ENCODE measurements at regions not wholly inside any gene's neighbourhood (a gene's known extent, or its start where the extent isn't known, plus 50 kb on each side); places are given as distances from the start of the nearest gene placed in this dataset.

- no peak for TF ChIP-seq CTCF (IDR thresholded peaks at IDR 0.05; ENCODE audit: low read depth, low read length)
- H3K4me3 ChIP-seq (ENCODE audit: low read depth, low read length) = no peak overlapping the region
Measured at GRCh38 chr1:29417971-29418370, 181.6 kb downstream of the PTPRU start.

GRCh38 chr1:29417147-29417858 is 181.0 kb downstream of the PTPRU start:
- H3K4me3 ChIP-seq (ENCODE audit: low read depth, low read length) = no peak overlapping the region
- TF ChIP-seq CTCF (IDR thresholded peaks at IDR 0.05; ENCODE audit: low read depth, low read length) = no peak

GRCh38 chr1:29416267-29417146 is 180.2 kb downstream of the PTPRU start:
- TF ChIP-seq CTCF (IDR thresholded peaks at IDR 0.05; ENCODE audit: low read depth, low read length) = peak; percentile 12; the same call in 1 of the 2 replicates
- no peak overlapping the region for H3K4me3 ChIP-seq (ENCODE audit: low read depth, low read length)

GRCh38 chr1:29415861-29416260 is 179.5 kb downstream of the PTPRU start:
- no peak for TF ChIP-seq CTCF (IDR thresholded peaks at IDR 0.05; ENCODE audit: low read depth, low read length)
- H3K4me3 ChIP-seq (ENCODE audit: low read depth, low read length) = no peak overlapping the region

- no peak for TF ChIP-seq CTCF (IDR thresholded peaks at IDR 0.05; ENCODE audit: low read depth, low read length)
- no peak overlapping the region for H3K4me3 ChIP-seq (ENCODE audit: low read depth, low read length)
Measured at GRCh38 chr1:29415156-29415830, 179.0 kb downstream of the PTPRU start.

- TF ChIP-seq CTCF (IDR thresholded peaks at IDR 0.05; ENCODE audit: low read depth, low read length) = no peak
- no peak overlapping the region for H3K4me3 ChIP-seq (ENCODE audit: low read depth, low read length)
Measured at GRCh38 chr1:29414086-29414485, 177.8 kb downstream of the PTPRU start.

Measured in WI38 (cell line).